Right renal cortex interstitium (tissue), 3 donors: ENCODE measurements at regions not wholly inside any gene's neighbourhood (a gene's known extent, or its start where the extent isn't known, plus 50 kb on each side); places are given as distances from the start of the nearest gene placed in this dataset.

Experiments used
- DNase-seq, 3 donors: peaks; one replicate each; pipeline ENCODE4 v3.0.0-alpha.2; 2013; ENCODE audit warnings: low read depth in 3 of 3, low spot score in 2 of 3

DNA sequence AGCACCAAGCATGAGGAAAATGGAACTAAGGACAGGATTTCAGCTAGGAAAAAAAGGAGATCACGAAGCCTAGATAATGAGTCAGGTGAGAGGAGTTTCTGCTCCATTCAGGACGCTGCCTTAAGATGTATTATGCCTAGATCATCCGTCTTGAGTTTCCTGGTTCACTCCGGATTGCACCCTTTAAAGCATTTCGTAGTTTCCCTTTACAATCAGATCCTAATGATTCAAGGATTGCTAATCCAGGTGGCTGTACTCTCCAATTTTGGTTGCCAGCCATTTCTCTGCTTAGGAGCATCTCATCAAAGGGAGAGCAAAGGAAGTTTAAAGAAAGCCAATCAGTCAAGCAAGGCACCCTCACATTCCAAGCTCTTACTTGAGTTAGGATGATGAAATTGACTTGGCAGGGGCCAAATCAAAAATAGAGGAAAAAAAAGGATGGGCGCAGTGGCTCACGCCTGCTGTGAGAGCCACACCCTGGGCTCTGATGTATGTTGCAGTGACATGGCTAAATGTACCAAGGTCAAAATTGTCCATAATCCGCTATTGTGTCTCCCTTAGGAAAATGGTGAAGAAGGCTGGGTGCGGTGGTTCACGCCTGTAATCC lies 156.9 kb upstream of the SOD1 start:
- no peak for DNase-seq

DNA sequence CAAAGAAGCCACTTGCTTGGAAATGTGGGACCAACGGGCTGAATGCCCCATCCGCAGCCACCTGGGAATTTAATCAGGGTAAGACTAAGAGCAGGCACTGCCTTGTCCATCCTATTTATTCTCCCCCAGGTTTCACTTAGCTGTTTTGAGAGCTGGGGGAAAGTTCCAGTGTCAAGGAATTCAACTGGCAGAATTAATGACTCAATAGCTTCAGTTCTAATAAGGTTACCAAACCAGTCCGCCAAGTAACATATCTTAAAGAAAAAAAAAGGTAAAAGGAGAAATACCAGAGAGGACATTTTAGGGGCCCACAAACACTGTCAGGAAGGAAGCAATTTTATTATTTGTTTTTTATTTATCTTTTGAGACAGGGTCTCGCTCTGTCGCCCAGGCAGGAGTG lies 157.6 kb upstream of the SOD1 start:
- peak in 1 of 3 donors; percentile 49 for DNase-seq

DNA sequence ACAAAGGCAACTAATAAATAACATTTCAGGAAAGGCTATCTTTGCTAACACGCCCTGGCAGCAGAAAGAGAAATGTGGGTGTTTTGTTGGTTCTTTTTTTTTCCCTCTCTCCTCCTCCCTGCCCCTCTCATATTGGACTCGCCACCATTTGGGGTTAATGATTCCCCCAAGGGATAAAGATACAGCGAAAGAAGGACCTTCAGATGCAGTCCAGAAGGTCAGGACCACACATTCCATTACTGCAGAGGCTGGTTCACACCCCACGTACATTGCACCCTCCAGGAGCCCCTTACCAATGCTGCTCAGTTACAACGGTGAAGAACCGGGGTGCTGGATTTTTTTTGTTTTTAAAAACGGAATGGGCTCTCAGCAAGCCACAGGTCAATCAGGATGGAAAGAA lies 156.9 kb upstream of the TIAM1 start:
- DNase-seq, result no peak

DNA sequence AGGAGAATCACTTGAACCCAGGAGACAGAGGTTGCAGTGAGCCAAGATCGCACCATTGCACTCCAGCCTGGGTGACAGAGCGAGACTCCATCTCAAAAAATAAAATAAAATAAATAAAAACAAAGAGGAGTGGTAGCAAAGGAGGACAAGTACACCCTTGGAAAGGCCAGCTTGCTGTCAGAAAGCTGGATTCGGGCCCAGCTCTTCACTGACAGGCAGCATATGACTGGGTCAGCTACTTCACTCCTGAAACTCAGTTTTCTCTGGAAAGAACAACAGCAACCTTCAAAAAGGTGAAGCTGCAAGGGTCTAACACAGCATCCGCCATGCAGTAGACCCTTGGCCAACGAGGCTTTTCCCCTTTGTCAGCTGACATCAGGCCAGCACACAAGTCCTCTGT lies 156.0 kb upstream of the TIAM1 start:
- no peak for DNase-seq

DNA sequence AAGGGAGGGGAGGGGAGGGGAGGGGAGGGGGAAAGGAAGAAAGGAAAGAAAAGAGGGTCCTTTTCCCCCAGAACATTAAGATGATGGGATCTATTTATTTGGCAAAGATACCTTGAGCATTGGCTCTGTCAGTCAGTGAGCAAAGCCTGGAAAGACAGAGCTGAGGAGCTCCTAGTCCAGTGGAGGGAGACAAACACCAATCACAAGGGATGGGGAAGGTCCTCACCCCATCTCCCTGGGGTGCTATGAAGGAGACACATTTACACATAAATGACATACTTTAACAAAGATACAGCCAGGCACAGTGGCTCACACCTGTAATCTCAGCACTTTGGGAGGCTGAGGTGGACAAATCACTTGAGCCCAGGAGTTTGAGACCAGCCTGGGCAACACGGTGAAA lies 154.9 kb upstream of the TIAM1 start:
- DNase-seq, result no peak

DNA sequence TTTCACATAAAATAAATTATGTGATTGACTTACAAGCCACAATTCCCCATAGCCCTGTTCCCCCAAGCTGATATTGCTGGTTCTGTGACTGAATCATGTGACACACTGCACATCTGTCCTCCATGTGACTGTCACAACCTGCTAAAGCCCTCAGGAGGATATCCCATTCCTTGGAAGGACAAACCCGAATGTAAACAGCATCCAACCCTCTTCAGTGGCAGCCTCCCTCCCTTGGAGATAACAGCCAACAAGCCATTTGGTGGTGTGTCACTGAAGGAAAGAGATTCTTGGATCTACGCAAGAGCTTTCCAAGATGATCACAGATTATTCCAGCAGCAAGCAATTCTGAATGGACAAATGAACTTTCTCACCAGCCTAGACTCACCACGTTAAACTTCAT lies 153.9 kb upstream of the TIAM1 start:
- DNase-seq, result no peak

DNA sequence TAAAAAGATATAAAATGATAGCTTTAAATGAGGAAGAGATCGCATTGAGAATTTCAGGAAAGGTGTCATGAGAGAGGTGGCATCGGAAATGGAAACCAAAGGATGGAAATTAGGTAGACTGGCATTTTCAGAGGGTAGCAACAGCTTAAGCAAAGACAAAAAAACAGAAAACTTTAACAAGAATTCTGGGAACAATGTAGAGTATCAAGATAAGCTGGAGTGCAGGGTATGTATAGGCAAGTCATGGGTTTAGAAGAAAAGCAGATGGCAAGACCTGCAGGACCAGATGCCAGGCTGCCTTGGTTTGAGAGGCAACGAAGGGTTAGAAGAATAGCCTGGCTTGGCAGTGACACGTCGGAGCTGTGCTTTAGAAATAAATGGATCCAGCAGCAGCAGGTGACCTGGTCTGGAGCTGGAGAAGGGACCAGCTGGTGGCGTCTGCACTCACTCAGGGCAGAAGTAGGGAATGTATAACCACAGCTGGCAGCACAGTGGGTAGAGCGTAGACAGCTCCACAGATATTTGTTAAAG lies 149.4 kb upstream of the TIAM1 start:
- no peak for DNase-seq

DNA sequence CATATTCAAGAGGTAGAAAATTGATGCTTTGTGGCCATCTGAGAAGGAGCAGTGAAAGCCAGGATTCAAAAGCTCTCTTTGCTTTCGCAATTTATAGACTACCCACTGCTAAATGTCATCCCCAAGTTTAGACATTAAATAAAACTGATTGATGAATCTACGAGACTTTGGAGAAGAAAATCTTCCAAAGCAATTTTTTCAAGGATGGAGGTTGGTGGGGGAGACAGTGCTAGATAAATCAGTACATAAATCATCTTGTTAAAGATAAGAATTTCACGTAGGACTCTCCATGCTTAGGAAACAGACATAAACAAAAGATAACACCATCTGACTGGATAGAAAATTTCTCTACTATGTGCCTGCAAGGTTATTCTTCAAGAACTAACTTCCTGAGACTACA lies 147.6 kb upstream of the TIAM1 start:
- DNase-seq, result no peak

DNA sequence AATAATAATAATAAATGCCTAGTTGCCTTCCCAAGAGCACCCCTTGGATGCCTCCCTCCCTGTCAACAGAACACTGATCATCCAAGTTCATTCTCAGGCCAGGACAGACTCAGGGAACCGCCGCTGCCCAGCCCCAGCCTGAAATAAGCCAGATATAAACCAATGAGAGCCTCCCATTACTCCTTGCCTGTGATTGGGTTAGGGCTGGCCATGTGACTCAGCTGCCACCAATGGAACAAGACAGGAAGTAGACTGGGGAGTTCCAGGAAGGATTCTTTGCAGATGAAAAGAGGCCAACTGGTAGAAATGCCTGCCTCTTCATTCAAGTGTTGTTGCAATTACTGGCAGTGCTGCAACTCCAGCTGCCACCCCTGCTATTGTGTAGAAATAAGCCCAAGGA lies 146.4 kb upstream of the TIAM1 start:
- DNase-seq, result no peak

DNA sequence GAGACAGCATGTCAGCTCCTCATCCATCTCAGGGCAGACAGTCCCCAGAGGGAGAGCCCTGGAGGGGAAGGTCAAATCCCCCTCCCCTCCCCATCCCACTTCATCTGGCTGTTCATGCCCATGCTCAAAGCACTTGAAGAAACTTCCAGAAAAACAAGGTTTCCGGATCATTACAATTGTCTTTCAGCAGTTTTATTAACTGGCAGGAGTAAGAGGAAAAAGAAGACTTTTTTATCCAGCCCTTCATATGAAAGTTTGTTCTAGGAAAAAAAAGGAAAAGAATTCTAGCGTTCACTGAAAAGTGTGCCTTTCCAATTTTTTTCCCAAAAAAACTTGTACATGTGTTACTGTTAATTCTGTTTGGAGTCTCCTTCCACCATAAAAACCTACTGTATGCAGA lies 145.7 kb upstream of the TIAM1 start:
- DNase-seq, result no peak

DNA sequence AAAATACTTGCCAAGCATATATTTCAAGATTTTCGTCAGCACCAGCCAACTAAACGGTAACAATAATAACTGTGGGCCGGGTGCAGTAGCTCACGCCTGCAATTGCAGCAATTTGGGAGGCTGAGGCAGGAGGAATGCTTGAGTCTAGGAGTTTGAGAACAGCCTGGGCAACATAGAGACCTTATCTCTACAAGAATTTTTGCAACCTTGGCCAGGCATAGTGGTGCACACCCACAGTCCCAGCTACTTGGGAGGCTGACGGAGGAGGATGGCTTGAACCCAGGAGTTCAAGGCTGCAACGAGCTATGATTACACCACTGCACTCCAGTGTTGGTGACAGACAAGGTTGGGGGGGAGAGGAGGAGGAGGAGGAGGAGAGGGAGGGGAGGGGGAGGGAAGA lies 145.0 kb upstream of the TIAM1 start:
- no peak for DNase-seq

DNA sequence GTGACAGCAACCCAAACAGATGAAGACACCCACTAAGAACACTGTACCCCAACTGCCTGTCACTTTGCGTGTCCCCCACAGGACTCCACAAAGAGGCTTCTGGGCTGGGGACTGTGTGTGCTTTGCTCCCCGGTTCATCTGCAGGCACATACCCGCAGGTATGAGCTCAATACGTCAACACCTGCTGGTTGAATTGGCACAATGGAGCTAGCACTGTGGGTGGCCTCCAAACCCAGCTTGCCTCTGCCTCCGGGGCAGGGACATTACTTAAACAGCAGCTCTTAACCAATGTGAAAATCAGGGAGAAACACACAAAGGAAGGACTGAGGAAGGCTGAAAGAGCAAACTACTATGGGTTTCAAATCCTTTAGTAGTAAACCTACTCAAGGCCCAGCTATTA lies 140.2 kb upstream of the TIAM1 start:
- DNase-seq, result no peak

DNA sequence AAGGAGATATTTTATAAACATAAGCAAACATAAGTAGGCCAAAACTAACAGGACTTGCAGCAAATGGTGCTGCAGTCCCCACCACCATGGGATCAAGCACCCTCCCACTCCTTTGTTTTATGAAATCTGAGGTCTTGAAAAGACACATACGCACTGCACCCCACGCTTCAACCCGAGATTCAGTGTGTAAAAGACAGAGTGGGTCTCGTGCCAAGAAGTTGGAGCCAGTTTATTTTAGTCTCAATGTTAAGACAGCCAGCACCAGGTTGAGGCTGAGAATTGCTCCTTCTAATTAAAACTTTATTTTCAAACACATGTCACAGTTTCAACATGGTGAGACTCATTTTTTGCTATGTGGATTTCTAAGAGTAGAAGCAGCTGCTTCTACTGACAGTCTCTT lies 139.1 kb upstream of the TIAM1 start:
- no peak for DNase-seq

DNA sequence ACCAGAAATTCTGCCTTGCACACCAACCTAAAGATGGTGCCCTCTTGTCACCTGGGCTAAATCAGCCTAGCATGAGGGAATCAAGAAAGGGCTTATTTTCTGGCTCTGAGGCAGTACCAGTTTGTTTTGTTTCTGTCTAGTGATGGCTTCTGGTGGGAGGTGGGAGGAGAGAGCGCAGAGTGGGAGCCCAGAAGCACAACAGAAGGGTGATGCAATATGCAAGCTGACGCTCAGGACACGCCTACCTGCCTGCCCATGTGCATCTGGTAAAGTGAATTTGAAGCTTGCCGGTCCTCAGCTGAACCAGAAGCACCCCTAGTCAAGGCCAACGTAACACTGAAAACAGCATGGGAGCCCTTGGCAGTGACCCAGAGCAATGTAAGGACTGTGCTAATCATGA lies 138.4 kb upstream of the TIAM1 start:
- DNase-seq, result no peak

DNA sequence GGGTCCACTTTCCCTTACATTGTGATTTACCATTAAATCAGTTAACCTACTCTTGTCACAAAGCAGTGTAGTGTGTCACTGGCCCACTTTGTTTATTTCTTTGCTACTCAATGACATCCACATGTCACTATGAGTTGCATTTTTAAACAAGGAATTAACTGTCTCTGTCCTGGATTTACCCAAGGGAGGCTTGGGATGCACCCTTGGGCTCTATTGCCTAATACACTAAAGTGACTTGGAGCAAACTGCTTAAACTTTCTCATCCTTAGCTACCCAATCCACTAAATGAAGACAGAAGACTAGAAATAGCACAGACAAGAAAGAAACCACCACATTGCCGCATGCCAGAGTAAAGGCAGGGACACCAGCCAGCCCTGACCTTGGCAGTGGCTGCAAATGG lies 136.2 kb upstream of the TIAM1 start:
- DNase-seq, result no peak

DNA sequence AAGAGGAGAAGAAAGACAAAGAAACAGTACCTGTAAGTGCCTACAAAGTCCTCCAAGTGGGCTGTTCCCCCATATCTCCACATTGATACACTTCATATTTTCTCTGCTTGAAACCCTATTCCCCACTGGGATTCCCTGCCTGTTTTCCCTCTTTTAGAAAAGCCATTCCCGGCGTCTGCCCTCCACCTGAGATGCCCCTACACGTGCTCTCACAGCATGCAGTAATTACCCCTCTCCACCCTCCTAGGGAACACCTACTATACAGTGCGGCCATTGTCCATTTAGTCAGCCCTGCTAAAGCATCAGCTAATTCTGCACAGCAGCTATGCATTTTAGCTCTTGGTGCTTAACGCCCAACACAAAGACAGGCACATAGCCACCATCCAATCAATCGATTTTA lies 135.7 kb upstream of the TIAM1 start:
- no peak for DNase-seq

DNA sequence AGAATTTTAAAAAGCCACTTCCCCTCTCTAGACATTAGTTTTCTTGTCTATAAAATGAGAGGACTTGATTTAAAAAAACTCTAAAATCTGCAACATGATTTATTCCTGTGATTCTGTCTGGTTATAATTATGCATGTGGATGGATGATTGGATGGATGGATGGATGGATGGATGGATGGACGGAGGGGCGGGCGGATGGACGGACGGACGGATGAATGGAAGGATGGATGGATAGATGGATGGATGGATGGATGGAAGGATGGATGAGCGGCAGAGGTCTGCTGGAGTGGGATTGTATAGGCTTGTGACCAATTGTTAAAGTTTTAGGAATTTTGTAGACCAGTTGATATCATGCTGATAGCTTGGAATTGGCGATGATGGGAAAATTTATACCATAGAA lies 135.2 kb upstream of the TIAM1 start:
- no peak for DNase-seq

DNA sequence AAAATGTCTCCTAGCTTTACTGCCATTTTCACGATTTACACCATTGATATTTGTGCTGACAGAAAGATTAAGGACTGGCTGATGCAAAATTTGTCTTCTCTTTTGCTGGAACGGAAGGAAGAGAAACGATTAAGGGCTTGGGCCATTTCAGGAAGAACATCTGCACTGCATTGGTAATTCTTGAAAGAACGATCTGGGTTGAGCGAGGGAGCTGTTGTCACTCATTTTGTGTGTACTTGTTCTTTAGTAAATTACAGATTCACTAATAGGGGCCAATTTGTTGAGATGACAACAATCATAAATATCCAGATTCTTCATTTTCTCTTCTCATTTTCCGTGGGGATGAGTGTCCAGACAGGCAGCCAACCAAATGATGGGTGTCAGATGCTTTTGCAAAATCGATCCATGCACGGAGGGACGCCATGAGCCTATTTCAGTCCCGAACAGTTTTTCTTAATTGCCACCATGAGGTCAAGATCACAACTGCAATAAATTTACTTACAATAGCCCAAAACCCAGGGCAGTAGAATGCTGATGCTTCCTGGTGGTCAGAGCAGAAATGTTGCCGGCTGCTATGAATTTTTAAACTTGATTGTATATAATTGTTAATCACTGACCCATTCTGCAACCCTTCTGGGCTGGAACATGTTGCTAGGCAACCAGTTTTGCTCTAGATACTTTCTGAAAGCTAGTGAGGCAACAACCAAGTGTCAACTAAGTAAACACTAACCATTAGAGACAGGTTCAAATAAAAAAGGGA lies 132.4 kb upstream of the TIAM1 start:
- no peak for DNase-seq

DNA sequence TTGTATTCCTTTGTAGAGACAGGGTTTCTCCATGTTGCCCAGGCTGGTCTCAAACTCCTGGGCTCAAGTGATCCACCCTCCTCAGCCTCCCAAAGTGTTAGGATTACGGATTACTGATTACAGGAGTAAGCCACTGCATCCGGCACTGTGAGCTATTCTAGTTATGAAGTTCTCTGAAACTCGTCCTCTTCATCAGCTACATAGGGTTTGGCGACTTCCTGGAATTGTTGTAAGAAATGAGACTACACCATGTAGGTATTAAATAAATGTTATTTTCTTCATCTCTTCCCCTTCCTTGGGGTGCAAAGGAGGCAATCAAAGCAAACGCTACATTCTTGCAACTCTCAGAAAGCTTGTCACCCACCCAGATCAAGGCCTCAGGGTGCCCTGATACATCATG lies 131.2 kb upstream of the TIAM1 start:
- DNase-seq, result no peak

DNA sequence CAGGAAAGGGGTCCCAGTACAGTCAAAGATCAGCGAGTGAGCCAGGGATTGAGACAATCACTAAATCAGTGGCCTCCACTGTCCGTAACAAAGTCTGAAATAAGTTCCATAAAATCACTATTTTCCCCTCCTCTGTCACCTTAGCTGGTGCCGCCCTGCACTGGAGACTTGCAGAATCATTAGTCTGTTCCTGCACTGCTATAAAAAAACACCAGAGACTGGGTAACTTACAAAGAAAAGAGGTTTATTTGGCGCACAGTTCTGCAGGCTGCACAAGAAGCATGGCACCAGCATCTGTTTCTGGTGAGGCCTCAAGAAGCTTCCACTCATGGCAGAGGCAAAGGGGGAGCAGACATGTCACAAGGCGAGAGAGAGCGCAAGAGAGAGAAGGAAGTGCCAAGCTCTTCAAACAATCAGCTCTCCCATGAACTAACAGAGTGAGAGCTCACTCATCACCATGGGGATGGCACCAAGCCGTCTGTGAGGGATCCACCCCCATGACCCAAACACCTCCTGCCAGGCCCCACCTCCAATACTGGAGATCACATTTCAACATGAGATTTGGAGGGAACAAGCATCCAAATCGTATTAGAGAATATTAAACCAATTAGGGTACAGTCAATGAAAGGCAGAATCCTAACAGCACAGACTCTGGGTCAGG lies 129.8 kb upstream of the TIAM1 start:
- DNase-seq, result no peak

DNA sequence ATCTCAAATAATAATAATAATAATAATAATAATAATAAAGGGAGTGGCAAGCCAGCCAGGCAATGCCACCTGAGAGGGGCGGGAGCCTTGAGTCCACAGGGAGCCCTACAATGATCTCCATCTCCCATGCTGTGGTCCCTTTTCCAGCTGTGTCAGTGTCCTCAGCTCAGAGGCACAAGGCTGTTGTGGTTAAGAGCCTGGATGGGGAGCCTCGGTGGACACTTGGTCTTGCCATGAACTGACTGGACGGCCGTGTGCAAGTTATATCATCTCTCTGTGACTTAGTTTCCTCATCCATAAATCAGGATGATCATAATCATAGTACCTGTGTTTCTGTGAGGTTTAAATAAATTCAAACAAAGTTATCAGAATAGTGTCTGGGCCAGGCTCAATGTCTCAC lies 127.8 kb upstream of the TIAM1 start:
- no peak for DNase-seq
